ENCODE measurements at regions not wholly inside any gene's neighbourhood (a gene's known extent, or its start where the extent isn't known, plus 50 kb on each side); places are given as distances from the start of the nearest gene placed in this dataset.

GRCh38 chr18:78297048-78297447, 682.6 kb upstream of the SALL3 start:
- TF ChIP-seq EZH2 (IDR thresholded peaks at IDR 0.05; ENCODE audit: insufficient read depth, poor library complexity, severe bottlenecking) (no peak), EZH2phosphoT487 (IDR thresholded peaks at IDR 0.05; ENCODE audit: insufficient read depth, low read depth) (no peak)
